Globus pallidus (tissue), 1 donor: ENCODE measurements at regions not wholly inside any gene's neighbourhood (a gene's known extent, or its start where the extent isn't known, plus 50 kb on each side); places are given as distances from the start of the nearest gene placed in this dataset.

Source experiments
- DNase-seq: peaks from one replicate; pipeline ENCODE4 v3.0.0-alpha.2; 2015; ENCODE audit warnings: low spot score

DNA sequence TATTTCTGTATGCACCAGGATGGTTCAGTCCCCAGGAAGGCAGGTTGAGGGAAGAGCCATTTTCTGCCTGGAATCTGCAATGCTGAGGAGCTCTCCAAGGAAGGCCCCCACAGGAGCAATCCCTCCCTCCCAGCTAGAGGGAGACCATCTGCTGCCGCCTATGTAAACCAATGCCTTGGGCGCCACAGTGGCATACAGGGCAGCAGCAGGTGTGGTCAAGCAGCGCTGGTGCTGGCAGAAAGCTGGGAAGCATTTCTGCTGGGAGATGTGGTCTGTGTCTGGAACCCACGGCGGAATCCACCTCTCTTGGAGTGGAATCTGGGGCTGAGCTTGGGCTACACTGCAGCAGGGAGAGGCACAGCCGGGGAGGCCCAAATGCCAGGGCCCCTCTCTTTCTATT is 283.3 kb downstream of the RRAGC start:
- DNase-seq = no peak

DNA sequence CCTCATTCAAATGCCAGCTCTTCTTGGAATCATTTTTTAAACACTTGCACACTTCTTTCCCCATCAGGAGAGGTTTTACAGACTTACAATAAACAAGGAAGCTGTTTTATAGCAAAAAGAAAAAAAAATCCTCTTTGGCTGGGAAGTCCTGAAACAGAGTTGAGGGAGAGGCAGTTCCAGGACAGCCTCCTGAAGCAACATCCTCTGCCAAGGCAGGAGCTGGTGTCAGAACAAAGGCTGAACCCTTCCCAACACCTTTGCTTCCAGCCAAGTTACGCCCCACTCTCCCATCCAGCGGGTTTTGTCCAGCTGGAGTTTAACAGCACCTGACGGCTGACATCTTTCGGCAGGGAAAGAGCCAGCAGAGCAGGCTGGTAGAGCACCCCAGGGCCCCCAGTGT is 287.8 kb downstream of the RRAGC start:
- peak; percentile 58 for DNase-seq

DNA sequence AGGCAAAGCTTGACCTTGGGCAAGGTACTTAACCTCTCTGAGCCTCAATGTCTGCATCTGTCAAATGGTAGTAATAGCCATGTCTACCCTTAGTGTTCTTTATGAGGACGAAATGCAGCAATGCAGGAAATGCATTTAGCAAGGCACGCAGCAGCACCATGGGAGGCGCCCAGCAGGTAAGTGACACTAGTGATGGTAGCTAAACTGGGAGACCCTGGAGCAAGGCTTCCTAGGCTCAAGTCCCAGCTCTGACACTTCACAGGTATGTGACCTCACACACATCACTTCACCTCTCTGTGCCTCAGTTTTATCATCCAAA is 289.0 kb downstream of the RRAGC start:
- DNase-seq = no peak

DNA sequence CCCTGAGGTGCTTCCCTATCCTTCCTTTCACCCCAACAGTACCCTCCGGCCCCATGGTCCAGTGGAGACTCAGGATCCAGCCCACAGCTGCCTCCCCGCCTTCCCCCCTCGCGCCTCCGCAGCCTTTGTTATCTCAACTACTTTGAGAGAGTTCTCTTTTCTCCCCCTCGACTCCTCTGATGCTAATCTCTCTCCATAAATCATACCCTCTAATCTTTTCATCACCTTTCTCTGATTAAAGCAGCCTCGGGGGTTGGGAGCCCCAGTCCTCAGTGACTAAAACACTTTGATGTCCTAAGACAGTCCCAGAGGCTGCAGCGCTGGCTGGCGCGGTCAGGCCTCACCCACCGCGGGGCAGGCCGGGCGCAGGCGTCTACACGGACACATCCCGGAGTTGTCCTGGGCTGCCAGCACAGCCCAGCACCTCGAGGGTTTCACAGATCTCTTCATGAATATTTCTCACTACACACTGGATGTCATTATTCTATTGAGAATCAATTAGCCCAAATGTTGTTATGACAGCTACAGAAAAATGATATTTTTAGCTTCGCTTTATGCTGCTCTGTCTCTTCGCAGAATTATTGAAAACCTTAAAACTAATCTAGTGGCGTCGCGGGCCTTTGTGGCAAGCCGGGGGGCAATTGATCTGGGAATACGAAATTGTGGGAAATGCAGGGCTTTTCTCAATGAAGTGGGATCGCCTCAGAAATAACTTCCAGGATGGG is 289.5 kb downstream of the RRAGC start:
- no peak for DNase-seq

DNA sequence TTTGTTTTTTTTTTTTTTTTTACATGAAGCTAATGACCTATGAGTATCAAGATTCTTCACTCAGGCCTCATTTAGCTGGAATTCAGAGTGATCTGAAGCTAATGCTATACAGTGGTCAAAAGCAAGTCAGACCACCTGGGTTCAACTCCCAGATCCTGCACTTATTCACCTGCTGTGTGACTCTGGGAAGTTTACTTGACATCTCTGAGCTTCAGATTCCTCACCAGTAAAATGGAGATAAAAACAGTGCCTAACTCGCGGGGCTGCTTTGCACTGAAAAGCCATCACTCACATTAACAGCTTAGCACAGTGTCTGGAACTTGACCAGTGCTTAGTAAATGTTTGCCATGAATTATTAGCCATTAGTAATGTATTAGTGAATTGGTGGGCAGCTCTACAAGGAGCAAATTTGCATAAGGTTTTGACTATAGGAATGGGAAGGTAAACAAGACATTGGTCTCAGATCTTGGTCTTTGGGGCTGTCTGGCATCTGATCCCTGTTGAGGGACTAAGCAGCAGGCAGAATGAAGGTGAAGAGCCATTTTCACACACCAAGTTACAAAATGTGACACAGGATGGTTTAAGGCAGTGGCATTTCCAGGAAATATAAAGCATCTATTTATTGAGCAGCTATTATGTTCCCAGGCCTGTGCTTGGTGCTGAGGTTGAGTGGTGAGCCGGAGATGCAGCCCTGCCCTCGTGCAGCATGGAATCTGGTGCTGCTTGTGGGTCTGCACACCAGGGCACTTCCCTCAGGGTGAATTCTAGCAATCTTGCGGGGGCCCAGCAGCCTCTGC is 291.3 kb downstream of the RRAGC start:
- DNase-seq = no peak

DNA sequence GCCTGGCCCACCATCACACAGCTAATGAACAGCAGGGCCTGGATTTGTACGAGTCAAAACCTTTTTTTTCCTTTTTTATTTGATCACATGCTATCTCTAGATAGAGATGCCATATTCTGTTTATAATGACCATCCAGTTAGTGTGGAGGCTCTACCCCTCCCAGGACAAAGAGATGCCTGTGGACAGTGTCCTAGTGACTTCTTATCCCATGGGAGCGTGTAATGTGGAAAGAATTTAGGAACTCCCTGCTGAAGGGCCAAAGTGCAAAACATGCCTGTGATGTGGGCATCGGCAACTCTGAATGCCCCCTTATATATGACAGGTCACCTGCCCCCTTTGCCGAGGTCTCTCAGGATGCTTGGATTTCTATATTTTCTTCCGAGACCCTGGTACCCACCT is 292.2 kb downstream of the RRAGC start:
- DNase-seq = no peak

DNA sequence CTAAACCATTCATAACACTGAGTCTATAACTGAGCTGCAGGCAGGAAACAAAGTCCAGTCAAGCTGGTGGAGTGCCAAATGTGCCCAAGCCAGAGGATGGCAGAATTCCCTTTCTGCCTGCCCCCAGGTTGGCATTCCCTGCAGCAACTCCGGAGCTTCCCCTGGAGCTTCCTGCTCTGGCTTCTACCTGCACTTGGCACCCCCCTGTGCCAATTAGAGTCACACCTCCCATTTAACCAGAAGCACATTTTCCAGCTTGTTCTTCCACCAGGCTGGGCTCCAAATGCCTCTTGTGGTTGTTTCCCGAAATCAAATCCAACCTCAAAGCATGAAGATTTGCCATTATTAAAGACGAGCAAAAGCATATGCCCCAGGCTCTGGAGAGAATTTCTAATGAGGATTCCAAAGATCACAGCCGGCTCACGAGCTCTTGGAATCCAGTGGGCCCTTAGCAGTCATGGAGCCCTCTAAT is 294.5 kb downstream of the RRAGC start:
- DNase-seq = no peak

DNA sequence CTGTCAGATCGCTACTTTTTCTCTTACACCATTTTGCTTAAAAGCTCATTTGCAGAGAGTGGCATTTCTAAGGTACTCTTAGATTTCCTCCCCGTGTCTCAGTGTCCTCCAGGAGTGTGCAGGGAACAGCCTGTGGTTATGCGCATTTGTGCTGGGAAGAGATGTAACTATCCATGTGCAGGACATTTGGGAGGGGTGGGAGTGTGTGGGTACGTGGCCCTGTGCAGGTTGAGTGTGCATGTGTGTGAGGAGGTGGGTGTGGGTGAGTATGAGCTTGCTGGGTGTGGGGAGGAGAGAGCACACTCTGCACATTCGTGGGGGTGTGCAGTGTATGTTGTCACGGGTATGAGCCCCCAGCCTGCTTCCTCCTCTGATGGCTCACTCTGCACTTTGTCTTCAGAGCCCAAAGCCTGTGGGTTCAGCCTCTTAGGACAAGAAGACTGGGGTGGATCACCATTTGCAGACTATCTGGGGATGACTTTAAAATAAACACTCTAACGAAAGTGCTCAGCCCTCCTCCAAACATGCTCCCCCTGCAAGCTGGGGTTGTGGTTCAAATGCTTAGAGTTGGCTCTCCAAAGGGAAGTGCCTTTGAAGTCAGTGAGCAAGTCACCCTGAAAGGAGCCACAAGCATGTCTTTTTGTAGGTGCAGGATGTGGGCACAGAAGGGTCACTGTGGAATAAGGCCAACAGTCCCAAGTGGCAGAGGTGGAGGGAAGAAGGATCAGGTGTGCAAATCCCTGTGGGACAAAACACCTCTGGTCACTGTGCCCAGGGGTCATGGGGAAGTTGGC is 295.4 kb downstream of the RRAGC start:
- DNase-seq = no peak

DNA sequence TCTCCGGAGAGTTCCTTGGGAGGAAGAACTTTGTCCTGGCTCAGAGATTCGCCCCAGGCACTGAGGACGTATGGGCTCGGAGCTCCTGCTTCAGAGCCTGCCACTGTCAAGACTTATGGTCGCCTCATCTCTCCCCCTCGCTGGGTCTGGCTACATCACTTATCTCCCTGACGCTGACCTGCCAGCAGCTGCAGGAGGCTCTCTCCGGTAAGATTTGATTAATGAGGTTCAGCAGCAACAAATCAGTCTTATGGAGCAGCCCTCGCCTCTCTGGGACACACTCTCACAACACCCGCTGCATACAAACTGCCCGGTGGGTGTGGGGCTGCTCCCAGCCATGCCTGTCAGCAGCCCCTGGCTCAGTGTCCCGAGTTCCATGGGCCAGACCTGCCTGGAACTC is 297.8 kb downstream of the RRAGC start:
- no peak for DNase-seq

DNA sequence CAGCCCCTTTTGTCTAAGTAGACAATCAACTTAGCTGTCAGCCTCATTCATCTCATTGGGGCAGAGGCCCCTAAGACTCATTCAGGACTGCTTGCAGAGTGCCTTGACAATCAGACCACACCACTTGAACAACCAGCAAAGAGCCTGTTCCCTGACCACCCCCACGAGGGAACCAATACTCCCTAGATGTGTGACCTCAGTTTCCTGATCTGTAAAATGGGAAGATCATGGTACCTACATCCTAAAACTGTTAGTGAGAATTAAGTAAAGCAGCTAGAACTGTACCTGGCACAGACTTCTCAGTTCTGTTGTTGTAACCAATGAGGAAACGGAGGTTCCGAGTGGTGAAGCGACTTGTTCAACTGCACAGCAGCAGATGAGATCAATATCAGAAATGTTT is 298.5 kb downstream of the RRAGC start:
- no peak for DNase-seq

DNA sequence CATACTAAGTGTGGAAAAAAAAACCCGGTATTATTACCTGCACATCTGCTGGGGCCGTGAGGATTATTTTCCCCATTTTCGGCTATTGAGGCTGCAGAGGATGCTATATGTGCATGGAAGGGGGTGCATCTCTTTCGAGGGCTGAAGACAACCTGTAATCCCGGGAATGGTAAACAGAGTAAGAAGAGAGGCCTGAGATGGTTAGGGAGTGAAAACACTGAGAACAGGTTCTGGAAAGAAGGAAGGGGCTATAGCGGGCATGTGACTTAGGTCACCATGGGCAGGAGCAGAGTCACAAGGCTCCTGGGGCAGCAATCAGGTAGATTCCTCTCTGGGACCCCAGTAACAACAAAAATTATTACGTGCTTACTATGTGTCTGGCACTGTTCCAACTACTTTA is 299.1 kb downstream of the RRAGC start:
- no peak for DNase-seq

DNA sequence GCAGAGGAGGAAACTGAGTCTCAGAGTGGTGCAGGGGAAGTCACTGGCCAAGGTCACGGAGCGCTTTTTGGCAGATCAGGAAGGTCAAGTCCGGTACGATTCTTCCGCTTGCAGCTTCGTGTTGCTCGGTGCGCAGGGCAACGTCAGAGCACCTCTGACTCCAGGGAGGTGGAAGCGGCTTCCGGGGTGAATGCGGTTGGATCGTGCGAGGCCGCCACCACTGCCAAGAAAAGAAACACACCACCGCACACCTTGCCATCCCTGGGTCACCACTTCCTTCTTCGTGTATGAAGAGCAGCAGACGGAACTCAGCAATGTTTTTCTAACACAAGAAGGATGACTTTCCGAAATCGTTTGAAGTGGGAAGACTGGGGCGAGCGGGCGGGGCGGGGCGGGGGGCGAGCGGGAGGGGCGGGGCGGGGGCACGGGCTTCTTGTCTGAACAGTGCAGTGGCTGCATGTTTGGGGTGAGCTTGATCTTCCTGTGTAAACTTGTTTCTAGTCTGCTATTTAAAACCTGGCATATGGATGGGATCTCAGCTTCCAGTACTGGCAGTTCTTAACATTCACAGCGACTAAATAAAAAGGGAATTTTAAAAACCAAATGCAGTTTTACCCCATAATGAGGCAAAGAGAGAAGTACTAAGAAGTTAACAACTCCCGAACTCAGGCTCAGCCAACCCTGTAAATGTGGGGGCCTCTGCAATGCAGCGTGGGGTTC is 300.0 kb downstream of the RRAGC start:
- no peak for DNase-seq

DNA sequence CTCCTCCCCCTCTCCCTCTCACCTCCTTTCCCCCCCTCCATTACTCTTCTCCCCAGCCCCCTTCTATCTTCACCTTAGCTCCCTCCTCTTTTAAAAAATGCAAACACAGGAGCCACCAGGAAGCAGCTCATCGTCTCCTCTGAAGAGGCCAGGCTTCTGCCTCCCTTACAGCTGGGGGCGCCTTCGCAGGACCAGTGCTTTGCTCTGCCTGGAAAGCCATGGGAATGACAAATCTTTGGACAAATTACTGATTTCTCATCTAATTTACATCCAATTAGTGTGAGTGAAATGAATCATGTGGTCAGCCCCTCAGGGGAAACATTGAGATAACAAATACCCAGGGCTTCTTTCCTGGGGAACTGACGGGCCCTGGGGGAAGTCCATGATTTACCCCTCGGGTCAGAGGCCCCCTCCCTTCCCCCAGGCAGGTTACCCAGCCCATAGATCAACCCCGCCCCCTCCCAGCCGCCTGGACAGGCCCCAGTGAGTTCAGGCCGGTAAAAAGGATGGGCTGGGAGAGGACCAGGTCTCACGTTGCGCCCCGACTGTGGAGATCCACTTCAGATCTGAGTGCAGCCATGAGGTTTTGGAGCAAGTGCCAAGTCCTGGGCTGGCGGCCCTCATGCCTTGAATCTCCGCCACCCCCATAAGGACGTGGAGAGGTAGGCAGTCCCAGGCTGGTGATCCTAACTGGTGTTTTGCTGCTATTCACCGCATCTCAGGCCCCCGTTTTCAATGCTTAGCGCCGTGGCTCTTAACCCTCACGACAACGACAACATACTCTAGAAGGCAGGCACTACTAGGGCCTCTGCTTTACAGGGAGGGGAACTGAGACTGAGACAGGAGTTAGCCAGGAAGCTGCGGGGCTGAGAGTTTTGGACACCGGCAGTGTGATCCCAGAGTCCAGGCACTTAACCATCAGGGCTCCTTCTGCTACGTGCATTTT is 300.8 kb downstream of the RRAGC start:
- no peak for DNase-seq

DNA sequence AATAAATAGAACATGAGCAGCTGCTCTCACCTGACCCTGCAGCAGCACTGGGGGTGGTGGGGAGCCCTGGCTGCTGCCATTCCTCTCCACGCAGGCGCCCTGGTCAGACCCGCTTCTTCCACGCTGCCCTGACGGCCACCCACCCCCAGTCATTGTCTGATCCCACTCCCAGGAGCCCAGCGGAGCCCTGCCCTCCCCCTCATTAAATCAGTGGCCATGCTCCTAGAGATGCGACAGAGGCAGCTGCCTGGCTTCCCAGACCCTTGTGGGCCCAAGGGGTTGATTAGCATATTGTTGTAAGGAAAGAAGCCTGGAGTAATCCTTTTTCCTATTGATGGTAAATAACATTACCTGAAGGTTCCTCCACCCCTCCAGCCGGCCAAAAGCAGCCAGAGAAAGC is 301.5 kb downstream of the RRAGC start:
- DNase-seq = no peak

DNA sequence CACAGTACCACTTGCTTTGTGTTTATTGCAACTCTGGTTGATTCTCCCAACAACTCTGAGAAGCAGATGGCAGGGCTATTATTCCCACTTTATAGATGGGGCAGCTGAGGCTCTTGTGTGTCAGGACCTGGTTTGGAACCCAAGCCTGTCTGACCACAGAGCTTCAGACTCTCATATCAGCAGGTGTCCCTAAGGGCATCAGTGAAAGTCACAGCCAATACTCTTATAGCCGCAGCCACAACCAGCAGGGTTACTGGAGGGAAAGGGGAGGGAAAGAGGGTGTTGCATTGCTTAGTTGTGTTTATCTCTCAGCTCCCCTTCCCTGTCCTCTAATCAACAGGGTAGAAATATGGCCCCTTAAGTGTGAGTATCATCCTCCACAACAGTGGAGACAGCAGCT is 304.0 kb downstream of the RRAGC start:
- no peak for DNase-seq

DNA sequence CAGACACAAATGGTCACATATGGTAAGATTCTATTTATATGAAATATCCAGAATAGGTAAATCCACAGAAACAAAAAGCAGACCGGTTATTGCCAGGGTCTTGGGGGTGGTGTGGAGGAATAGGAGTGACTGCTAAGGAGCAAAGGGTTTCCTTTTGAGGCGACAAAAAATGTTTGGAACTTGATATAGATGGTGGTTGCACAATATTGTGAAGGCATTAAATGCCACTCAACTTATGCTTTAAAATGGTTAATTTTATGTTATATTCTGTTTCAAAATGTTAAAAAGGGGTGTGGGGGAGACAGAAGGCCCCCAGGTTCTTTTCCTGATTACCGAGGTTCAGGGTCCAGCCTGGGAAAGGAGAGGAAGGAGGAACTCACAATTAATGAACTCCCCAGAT is 304.4 kb downstream of the RRAGC start:
- DNase-seq = no peak

DNA sequence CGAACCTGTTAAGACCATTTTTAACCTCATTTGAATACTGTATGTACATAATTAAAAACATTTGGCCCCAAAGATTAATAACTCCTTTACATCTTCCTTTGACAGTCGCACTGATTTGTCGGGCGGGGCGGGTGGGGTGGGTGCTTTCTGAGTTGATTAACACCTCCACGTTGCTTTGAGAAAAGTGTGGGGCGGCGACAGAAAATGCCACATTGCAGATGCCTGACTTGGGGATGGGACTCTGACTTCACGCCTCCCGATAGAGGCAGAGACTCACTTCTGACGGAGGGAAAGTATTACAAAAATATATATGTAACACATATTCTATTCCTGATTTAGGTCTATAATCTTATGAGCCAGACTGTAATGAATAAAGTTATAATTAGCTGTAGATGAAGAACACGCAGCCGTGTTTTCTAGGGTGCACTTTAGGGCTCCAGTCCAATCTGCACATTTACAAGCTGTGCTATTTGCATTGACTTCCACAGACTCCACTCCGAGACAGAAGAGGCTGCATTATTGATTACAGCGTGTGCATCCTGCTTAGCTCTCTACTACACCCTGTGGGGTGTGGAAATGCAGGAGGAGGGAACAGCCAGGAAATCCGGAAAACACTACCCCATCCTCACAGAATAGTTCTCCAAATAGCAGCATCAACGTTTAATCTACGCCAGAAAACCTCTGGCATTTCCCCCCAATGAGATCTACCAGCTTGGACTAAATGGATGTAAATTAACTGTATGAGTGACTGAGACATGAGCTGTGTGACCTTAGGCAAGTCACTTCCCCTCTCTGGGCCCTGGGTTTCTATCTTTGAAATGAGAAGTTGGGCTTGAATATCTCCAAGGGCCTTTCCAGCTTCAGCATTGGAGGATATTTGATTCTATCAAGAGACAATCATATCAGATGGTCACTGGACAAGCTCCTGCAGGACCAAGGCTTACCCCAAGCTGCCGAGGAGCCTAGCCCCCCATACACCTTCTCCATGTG is 308.0 kb downstream of the RRAGC start:
- no peak for DNase-seq

DNA sequence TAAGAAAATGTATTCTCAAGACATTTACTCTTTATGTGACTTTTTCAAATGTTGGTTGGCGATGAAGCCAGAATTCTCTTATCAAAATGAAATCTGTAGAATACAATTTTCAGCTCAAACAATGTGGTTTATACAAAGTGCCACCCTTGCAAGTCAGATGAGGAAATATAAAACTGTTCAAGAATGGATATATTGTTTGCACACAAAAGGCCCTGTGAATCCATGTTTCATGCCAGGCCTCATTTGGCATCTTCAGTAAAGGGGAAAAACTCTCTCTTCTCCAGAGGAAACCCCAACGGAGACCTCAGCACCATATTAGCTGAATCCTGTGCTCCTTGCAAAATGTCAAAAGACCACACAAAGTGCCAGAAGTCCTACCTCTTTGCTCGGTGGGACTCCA is 310.4 kb downstream of the RRAGC start:
- peak; percentile 82 for DNase-seq

DNA sequence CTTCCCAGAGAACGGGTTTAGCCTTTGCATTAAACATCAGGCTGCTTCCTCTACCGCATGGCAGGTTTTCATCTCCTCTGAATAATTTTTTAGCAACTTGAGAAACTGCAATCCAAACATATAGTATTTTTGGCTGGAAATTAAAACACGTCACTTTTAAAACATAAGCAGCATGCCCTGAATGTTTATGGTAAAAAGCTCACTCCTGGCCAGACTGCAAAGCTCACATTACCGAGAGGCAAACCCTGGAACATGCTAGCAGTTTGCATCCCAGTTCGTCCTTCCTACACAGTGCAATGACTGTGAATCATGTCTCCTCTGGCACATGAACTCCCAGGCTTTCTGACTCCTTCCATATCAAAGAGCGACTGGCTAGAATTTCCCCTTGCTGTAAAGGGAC is 312.3 kb downstream of the RRAGC start:
- DNase-seq = no peak

DNA sequence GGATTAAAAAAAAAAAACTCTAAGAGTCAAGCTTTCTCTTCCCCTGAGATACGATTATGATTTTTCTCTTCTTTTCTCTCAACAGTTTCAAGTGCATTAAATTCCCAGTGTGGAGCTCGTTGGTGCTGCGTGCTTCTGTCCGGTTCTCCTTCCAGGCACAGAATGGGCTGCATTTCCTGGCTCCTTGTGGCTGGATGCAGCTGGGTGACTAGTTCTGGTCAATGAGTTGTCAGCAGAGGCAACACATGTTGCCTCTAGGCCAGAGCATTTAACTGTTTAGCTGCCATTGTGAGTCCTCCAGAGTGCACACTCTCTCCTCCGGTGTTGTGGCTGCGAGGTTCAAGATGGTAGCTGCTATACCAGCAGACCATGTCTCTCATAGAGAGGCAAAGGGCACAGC is 312.9 kb downstream of the RRAGC start:
- peak; percentile 65 for DNase-seq
